Caco-2 (cell line): ENCODE measurements at regions not wholly inside any gene's neighbourhood (a gene's known extent, or its start where the extent isn't known, plus 50 kb on each side); places are given as distances from the start of the nearest gene placed in this dataset.

ENCODE experiments used
- BruUV-seq: library from RNA; stranded (reverse); fragments of 400-500 nt; replicated peaks from 2 replicates; lab custom pipeline; 2021; lab: Mats Ljungman, UMichigan
- CTCF ChIA-PET: fragments of 300-600 bp; sonication (Branson Sonifier 250); formaldehyde crosslinking; loops from one replicate; lab custom pipeline; 2022; ENCODE audit warnings: antibody characterized with exemption; lab: Charles Lee
- POLR2A ChIA-PET: fragments of 300-600 bp; sonication (Branson Sonifier 250); formaldehyde crosslinking; loops from one replicate; lab custom pipeline; 2022; ENCODE audit warnings: antibody characterized with exemption; lab: Charles Lee
- DNase-seq, 2 experiments: peaks; one replicate each; pipeline versions ENCODE4 v3.0.0 to v3.0.0-alpha.2; 2020 to 2022
- H3K27me3 ChIP-seq: replicated peaks from 2 replicates; pipeline ENCODE4 v1.6.0; 2011; ENCODE audit warnings: low read length; ENCODE audit not compliant: control insufficient read depth, insufficient read depth
- H3K36me3 ChIP-seq: 2 replicates; pipeline ENCODE4 v1.5.1; 2011; ENCODE audit warnings: low read length; ENCODE audit not compliant: control insufficient read depth, insufficient read depth
- H3K4me1 ChIP-seq: fragments of 250-450 bp; sonication (Bioruptor Pico); 2 replicates; pipeline ENCODE4 v1.5.1; 2020; ENCODE audit warnings: mild to moderate bottlenecking
- H3K4me3 ChIP-seq: 2 replicates; pipeline ENCODE4 v1.5.1; 2011; ENCODE audit warnings: low read depth, mild to moderate bottlenecking, control low read depth, low read length
- H3K9me3 ChIP-seq: fragments of 250-450 bp; sonication (Bioruptor Pico); 2 replicates; pipeline ENCODE4 v1.5.1; 2020; ENCODE audit warnings: mild to moderate bottlenecking, moderate library complexity
- H3K27ac Mint-ChIP-seq: one replicate; pipeline ENCODE4 v1.8.0; 2022; ENCODE audit warnings: mixed read lengths; ENCODE audit not compliant: unreplicated experiment
- H3K27me3 Mint-ChIP-seq: one replicate; pipeline ENCODE4 v1.8.0; 2022; ENCODE audit warnings: mixed read lengths; ENCODE audit not compliant: insufficient read depth, unreplicated experiment
- H3K36me3 Mint-ChIP-seq: one replicate; pipeline ENCODE4 v1.8.0; 2022; ENCODE audit warnings: mild to moderate bottlenecking, mixed read lengths; ENCODE audit not compliant: insufficient read depth, unreplicated experiment
- H3K4me1 Mint-ChIP-seq: one replicate; pipeline ENCODE4 v1.8.0; 2022; ENCODE audit warnings: low read depth, mixed read lengths; ENCODE audit not compliant: unreplicated experiment
- H3K4me3 Mint-ChIP-seq: one replicate; pipeline ENCODE4 v1.8.0; 2022; ENCODE audit warnings: mild to moderate bottlenecking, moderate library complexity, mixed read lengths; ENCODE audit not compliant: unreplicated experiment
- H3K9me3 Mint-ChIP-seq: one replicate; pipeline ENCODE4 v1.8.0; 2022; ENCODE audit warnings: mixed read lengths; ENCODE audit not compliant: unreplicated experiment
- intact Hi-C: fragments of 100-400 bp; cut with micrococcal nuclease; formaldehyde crosslinking; loops from one replicate; pipeline ENCODE4 v1.10.0; 2022; ENCODE audit not compliant: unreplicated experiment
- TF ChIP-seq, protein P1 (sequence below), 2 experiments: fragments of 200-600 bp in 1 of 2; IDR thresholded peaks; 1 replicate in 1 of 2; 2 replicates in 1 of 2; pipeline versions ENCODE4 v1.5.1 to v1.8.0; 2011 to 2022; ENCODE audit warnings: antibody characterized with exemption in 1 of 2, control low read depth in 1 of 2, inconsistent platforms in 1 of 2, low read depth in 1 of 2, low read length in 1 of 2, mild to moderate bottlenecking in 1 of 2, moderate library complexity in 1 of 2; ENCODE audit not compliant: insufficient read depth in 1 of 2, severe bottlenecking in 1 of 2, unreplicated experiment in 1 of 2

DNA sequence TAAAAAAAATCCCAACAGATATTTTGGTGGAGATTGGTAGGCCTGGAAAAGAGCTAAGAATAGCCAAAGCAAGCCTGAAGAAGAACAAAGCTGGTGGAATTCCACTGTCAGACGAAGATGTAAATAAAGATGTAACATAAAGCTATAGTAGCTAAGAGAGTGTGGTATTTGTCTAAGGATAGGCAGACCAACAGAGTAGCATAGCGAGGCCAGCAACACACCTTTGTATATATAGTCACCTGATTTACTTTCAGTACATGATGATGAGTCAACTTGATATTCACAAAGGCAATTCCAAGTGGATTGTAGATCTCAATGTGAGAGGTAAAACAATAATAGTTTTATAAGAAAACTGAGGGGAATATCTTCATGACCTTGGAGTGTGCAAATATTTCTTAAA lies 53.6 kb upstream of the SYN2 start:
- TF ChIP-seq, protein P1, sequence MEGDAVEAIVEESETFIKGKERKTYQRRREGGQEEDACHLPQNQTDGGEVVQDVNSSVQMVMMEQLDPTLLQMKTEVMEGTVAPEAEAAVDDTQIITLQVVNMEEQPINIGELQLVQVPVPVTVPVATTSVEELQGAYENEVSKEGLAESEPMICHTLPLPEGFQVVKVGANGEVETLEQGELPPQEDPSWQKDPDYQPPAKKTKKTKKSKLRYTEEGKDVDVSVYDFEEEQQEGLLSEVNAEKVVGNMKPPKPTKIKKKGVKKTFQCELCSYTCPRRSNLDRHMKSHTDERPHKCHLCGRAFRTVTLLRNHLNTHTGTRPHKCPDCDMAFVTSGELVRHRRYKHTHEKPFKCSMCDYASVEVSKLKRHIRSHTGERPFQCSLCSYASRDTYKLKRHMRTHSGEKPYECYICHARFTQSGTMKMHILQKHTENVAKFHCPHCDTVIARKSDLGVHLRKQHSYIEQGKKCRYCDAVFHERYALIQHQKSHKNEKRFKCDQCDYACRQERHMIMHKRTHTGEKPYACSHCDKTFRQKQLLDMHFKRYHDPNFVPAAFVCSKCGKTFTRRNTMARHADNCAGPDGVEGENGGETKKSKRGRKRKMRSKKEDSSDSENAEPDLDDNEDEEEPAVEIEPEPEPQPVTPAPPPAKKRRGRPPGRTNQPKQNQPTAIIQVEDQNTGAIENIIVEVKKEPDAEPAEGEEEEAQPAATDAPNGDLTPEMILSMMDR (IDR thresholded peaks at IDR 0.05; ENCODE audit: insufficient read depth in 1 of 2, low read depth in 1 of 2, low read length in 1 of 2, severe bottlenecking in 1 of 2, unreplicated experiment in 1 of 2), result no peak
- no peaks in the 10 kb centered on the region for H3K4me1 Mint-ChIP-seq
- intact Hi-C loops, result no loop called here
- DNase-seq, result no peak
- Histone ChIP-seq H3K4me3 (no peak overlapping the region), H3K9me3 (no peaks in the 10 kb centered on the region), H3K27me3 (no peaks in the 10 kb centered on the region; the same call in 1 of the 2 replicates), H3K36me3 (no peaks in the 10 kb centered on the region), H3K4me1 (no peaks in the 10 kb centered on the region)
- H3K4me3 Mint-ChIP-seq, result no peak overlapping the region
- POLR2A ChIA-PET, result no interaction called here
- no peaks in the 10 kb centered on the region for H3K36me3 Mint-ChIP-seq
- no peak overlapping the region for H3K27ac Mint-ChIP-seq
- H3K27me3 Mint-ChIP-seq, result peaks cover 6% of the 10 kb centered on the region
- BruUV-seq, result no TSS peak
- CTCF ChIA-PET, result no interaction called here
- no peaks in the 10 kb centered on the region for H3K9me3 Mint-ChIP-seq

DNA sequence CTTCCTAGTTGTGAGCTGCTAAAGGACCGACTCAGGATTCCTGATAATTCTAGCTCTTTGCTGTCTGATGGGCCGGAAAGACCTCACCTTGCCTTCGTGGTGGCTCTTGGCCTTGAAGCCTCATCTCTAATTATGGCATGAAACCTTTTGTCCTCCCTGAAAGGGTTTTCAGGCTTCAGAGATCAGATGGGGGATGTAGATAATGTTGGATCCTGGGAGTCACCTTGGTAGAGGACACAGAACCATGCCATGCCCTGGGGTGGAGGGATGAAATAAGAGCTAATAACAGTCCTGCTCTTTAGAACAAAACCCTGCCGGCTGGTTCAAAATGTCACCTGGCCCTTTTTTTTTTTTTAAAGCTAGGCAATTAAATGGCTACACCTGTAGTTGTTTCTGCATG lies 50.8 kb upstream of the SYN2 start:
- ChIA-PET CTCF (interaction anchor here (0.6 kb wide), 1 partner anchor 967 kb away, joined by 6 read pairs; no protein-coding TSS in a partner anchor), POLR2A (no interaction called here)
- H3K36me3 ChIP-seq, result no peaks in the 10 kb centered on the region
- Mint-ChIP-seq H3K4me1 (no peaks in the 10 kb centered on the region), H3K27ac (no peak overlapping the region), H3K27me3 (peaks cover 13% of the 10 kb centered on the region), H3K36me3 (no peaks in the 10 kb centered on the region), H3K4me3 (no peak overlapping the region), H3K9me3 (no peaks in the 10 kb centered on the region)
- H3K4me3 ChIP-seq, result no peak overlapping the region
- no peaks in the 10 kb centered on the region for H3K4me1 ChIP-seq
- no peaks in the 10 kb centered on the region for H3K9me3 ChIP-seq
- no TSS peak for BruUV-seq
- intact Hi-C loops, result no loop called here
- DNase-seq, result no peak
- TF ChIP-seq, protein P1 (IDR thresholded peaks at IDR 0.05; ENCODE audit: insufficient read depth in 1 of 2, low read depth in 1 of 2, low read length in 1 of 2, severe bottlenecking in 1 of 2, unreplicated experiment in 1 of 2), result no peak
- H3K27me3 ChIP-seq, result no peaks in the 10 kb centered on the region; the same call in 1 of the 2 replicates

DNA sequence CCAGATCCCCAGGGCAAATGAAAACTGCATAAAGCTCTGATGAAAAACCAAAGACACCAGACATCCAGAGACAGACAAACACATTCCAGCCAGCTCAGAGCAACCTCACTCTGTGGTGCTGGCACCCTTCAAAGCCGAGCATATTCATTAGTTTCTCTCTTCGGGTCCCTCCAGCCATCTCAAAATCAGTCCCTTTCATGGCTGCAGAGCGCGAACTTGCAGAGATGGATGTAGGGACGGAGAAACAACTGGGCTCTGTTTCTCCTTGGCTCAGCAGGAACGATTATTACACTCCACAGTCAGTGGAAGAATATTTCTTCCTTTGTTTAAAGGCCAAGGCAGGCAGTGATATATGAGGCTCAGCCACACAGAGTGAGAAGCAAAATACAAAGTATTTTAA lies 50.4 kb upstream of the SYN2 start:
- Mint-ChIP-seq H3K9me3 (no peaks in the 10 kb centered on the region), H3K36me3 (no peaks in the 10 kb centered on the region), H3K4me1 (no peaks in the 10 kb centered on the region), H3K27me3 (peaks cover 13% of the 10 kb centered on the region), H3K27ac (no peak overlapping the region), H3K4me3 (no peak overlapping the region)
- intact Hi-C loops, result no loop called here
- Histone ChIP-seq H3K4me3 (no peak overlapping the region), H3K4me1 (no peaks in the 10 kb centered on the region), H3K36me3 (no peaks in the 10 kb centered on the region), H3K9me3 (no peaks in the 10 kb centered on the region), H3K27me3 (no peaks in the 10 kb centered on the region; the same call in 1 of the 2 replicates)
- ChIA-PET POLR2A (no interaction called here), CTCF (interaction anchor here (0.6 kb wide), 1 partner anchor 967 kb away, joined by 6 read pairs; no protein-coding TSS in a partner anchor)
- TF ChIP-seq, protein P1 (IDR thresholded peaks at IDR 0.05; ENCODE audit: insufficient read depth in 1 of 2, low read depth in 1 of 2, low read length in 1 of 2, severe bottlenecking in 1 of 2, unreplicated experiment in 1 of 2), result no peak
- no TSS peak for BruUV-seq
- no peak for DNase-seq
